Sigmoid colon (tissue), 3 donors: ENCODE measurements at regions not wholly inside any gene's neighbourhood (a gene's known extent, or its start where the extent isn't known, plus 50 kb on each side); places are given as distances from the start of the nearest gene placed in this dataset.

Source experiments
- POLR2A ChIP-seq, 2 donors: fragments of 450-650 bp; IDR thresholded peaks; one replicate each; pipeline ENCODE4 v1.6.1; 2016; ENCODE audit warnings: antibody characterized with exemption in 2 of 2, mild to moderate bottlenecking in 2 of 2, moderate library complexity in 2 of 2
- TF ChIP-seq, protein P1 (sequence below), 4 experiments: fragments of 450-650 bp in 3 of 4; fragments of 200-600 bp in 1 of 4; IDR thresholded peaks; one replicate each; pipeline ENCODE4 v1.5.1; 2016 to 2019; ENCODE audit warnings: antibody characterized with exemption in 4 of 4, mild to moderate bottlenecking in 3 of 4, moderate library complexity in 2 of 4

DNA sequence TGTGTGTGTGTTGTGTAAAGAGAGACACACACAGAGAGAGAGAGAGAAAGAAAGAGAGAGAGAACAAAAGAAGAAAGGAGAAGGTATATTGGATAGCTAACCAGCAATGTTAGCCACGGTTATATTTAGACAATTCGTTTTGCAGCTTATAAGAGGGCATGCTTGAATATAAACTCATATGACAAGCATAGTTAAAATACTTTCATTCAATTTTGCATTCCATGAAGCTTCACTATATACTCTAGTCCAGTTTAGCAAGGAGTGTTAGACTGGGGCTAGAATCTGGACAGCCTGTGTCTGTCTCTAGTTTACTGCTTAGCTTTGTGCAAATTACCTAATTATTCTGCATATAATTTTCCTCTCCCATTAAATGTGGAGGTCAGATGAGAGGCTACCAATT, 525.9 kb upstream of the ZFP42 start:
- TF ChIP-seq POLR2A (IDR thresholded peaks at IDR 0.05), result no peak
- TF ChIP-seq, protein P1, sequence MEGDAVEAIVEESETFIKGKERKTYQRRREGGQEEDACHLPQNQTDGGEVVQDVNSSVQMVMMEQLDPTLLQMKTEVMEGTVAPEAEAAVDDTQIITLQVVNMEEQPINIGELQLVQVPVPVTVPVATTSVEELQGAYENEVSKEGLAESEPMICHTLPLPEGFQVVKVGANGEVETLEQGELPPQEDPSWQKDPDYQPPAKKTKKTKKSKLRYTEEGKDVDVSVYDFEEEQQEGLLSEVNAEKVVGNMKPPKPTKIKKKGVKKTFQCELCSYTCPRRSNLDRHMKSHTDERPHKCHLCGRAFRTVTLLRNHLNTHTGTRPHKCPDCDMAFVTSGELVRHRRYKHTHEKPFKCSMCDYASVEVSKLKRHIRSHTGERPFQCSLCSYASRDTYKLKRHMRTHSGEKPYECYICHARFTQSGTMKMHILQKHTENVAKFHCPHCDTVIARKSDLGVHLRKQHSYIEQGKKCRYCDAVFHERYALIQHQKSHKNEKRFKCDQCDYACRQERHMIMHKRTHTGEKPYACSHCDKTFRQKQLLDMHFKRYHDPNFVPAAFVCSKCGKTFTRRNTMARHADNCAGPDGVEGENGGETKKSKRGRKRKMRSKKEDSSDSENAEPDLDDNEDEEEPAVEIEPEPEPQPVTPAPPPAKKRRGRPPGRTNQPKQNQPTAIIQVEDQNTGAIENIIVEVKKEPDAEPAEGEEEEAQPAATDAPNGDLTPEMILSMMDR (IDR thresholded peaks at IDR 0.05), result no peak
